ENCODE measurements at regions not wholly inside any gene's neighbourhood (a gene's known extent, or its start where the extent isn't known, plus 50 kb on each side); places are given as distances from the start of the nearest gene placed in this dataset.

- DNase-seq (ENCODE audit: low read depth) = no peak
- TF ChIP-seq, protein P1, sequence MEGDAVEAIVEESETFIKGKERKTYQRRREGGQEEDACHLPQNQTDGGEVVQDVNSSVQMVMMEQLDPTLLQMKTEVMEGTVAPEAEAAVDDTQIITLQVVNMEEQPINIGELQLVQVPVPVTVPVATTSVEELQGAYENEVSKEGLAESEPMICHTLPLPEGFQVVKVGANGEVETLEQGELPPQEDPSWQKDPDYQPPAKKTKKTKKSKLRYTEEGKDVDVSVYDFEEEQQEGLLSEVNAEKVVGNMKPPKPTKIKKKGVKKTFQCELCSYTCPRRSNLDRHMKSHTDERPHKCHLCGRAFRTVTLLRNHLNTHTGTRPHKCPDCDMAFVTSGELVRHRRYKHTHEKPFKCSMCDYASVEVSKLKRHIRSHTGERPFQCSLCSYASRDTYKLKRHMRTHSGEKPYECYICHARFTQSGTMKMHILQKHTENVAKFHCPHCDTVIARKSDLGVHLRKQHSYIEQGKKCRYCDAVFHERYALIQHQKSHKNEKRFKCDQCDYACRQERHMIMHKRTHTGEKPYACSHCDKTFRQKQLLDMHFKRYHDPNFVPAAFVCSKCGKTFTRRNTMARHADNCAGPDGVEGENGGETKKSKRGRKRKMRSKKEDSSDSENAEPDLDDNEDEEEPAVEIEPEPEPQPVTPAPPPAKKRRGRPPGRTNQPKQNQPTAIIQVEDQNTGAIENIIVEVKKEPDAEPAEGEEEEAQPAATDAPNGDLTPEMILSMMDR (conservative IDR thresholded peaks at IDR 0.05; ENCODE audit: low read depth, low read length) = no peak
- H3K4me3 ChIP-seq (ENCODE audit: low read depth, low read length) = no peak overlapping the region
These were observed 92.6 kb downstream of the YTHDF1 start for GRCh38 chr20:63123331-63123741.

- TF ChIP-seq, protein P1 (conservative IDR thresholded peaks at IDR 0.05; ENCODE audit: low read depth, low read length) = no peak
- no peak overlapping the region for H3K4me3 ChIP-seq (ENCODE audit: low read depth, low read length)
- no peak for DNase-seq (ENCODE audit: low read depth)
These were observed 93.3 kb downstream of the YTHDF1 start for GRCh38 chr20:63122626-63123025.

DNA sequence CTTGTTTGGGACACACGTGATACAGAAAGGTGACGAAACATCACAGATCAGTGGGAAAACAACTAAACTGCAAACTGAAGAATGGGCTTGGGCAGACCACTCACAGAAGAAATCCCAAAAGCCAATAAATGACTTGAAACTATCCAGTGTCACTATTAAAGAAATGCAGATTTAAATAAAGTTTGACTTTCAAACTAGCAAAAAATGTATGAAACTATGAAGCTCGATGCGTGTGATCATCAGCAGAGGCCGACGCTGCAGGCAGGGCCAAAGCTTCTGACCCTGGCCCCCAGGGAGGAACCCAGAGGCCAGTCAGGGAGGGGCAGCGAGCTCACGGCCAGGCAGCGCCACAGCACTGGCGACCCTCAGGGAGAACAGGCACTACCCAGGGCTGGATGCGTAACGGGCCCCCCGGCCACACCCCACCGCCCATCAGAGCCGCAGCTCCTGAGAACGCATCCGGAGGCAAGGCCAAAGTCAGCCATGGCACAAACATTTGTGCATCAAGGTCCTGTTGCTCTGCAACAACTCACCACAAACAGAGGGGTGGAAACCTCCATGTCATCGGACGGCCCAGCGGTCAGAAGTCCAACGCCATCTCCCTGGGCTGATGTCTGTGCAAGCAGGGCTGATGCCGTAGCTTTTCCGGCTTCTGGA, 94.1 kb downstream of the YTHDF1 start:
- DNase-seq (ENCODE audit: low read depth) = no peak
- no peak overlapping the region for H3K4me3 ChIP-seq (ENCODE audit: low read depth, low read length)
- TF ChIP-seq, protein P1 (conservative IDR thresholded peaks at IDR 0.05; ENCODE audit: low read depth, low read length) = no peak

GRCh38 chr20:63121246-63121645, 94.7 kb downstream of the YTHDF1 start:
- DNase-seq (ENCODE audit: low read depth) = no peak
- TF ChIP-seq, protein P1 (conservative IDR thresholded peaks at IDR 0.05; ENCODE audit: low read depth, low read length) = no peak
- H3K4me3 ChIP-seq (ENCODE audit: low read depth, low read length) = no peak overlapping the region

DNA sequence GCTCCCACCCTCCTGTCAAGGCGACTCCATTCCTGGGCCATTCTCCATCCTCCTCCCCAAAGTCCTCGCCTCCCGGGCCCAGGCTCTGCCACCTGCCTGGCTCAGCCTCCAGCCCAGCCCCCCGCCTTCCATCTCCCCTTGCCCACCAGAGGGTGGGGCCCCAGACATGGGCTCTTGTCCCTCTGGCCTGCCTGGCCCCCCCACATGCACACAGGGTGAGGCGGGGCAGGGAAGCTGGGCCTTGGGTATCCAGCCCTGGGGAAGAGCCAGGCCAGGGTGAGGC, 95.2 kb downstream of the YTHDF1 start:
- no peak for DNase-seq (ENCODE audit: low read depth)
- TF ChIP-seq, protein P1 (conservative IDR thresholded peaks at IDR 0.05; ENCODE audit: low read depth, low read length) = no peak
- H3K4me3 ChIP-seq (ENCODE audit: low read depth, low read length) = no peak overlapping the region

- TF ChIP-seq, protein P1 (conservative IDR thresholded peaks at IDR 0.05; ENCODE audit: low read depth, low read length) = no peak
- DNase-seq (ENCODE audit: low read depth) = no peak
- no peak overlapping the region for H3K4me3 ChIP-seq (ENCODE audit: low read depth, low read length)
These were observed 95.7 kb downstream of the YTHDF1 start for GRCh38 chr20:63119963-63120807.
